ENCODE measurements at regions not wholly inside any gene's neighbourhood (a gene's known extent, or its start where the extent isn't known, plus 50 kb on each side); places are given as distances from the start of the nearest gene placed in this dataset.

GRCh38 chr18:5064841-5065370, 132.2 kb downstream of the AKAIN1 start:
- peak; percentile 65 for DNase-seq (ENCODE audit: low spot score)
- no peaks in the 10 kb centered on the region for H3K9me3 ChIP-seq (ENCODE audit: low read depth, low read length, poor library complexity, severe bottlenecking)
- no TSS peak for BruUV-seq (replicated peaks)
- no peak overlapping the region for H3K27ac ChIP-seq (ENCODE audit: low read depth, low read length, poor library complexity, severe bottlenecking)
- H3K36me3 ChIP-seq (ENCODE audit: insufficient read depth, low read length, poor library complexity, severe bottlenecking) = no peaks in the 10 kb centered on the region
- intact Hi-C loops (cut with micrococcal nuclease; ENCODE audit: unreplicated experiment) = no loop called here
- TF ChIP-seq EZH2 (IDR thresholded peaks at IDR 0.05; ENCODE audit: borderline replicate concordance, low read depth, low read length, poor library complexity, severe bottlenecking) (no peak), CTCF (conservative IDR thresholded peaks at IDR 0.05; ENCODE audit: low read depth, low read length) (no peak)
- ChIA-PET CTCF (no interaction called here), POLR2A (ENCODE audit: low non-redundant PET) (no interaction called here)
- no peaks in the 10 kb centered on the region for H3K27me3 ChIP-seq (replicated peaks; ENCODE audit: insufficient read depth, low read depth, low read length, poor library complexity)
- H3K4me3 ChIP-seq (ENCODE audit: low read depth, low read length, poor library complexity, severe bottlenecking) = no peak overlapping the region
- peaks cover 21% of the 10 kb centered on the region for H3K4me1 ChIP-seq (ENCODE audit: insufficient read depth, low read length, poor library complexity, severe bottlenecking)

GRCh38 chr18:5061785-5062184, 135.3 kb downstream of the AKAIN1 start:
- ChIA-PET POLR2A (ENCODE audit: low non-redundant PET) (no interaction called here), CTCF (no interaction called here)
- BruUV-seq (replicated peaks) = no TSS peak
- no peak for DNase-seq (ENCODE audit: low spot score)
- H3K9me3 ChIP-seq (ENCODE audit: low read depth, low read length, poor library complexity, severe bottlenecking) = no peaks in the 10 kb centered on the region
- intact Hi-C loops (cut with micrococcal nuclease; ENCODE audit: unreplicated experiment) = no loop called here
- no peaks in the 10 kb centered on the region for H3K36me3 ChIP-seq (ENCODE audit: insufficient read depth, low read length, poor library complexity, severe bottlenecking)
- no peak overlapping the region for H3K4me3 ChIP-seq (ENCODE audit: low read depth, low read length, poor library complexity, severe bottlenecking)
- no peak for TF ChIP-seq EZH2 (IDR thresholded peaks at IDR 0.05; ENCODE audit: borderline replicate concordance, low read depth, low read length, poor library complexity, severe bottlenecking)
- TF ChIP-seq CTCF (conservative IDR thresholded peaks at IDR 0.05; ENCODE audit: low read depth, low read length) = no peak
- no peak overlapping the region for H3K27ac ChIP-seq (ENCODE audit: low read depth, low read length, poor library complexity, severe bottlenecking)
- H3K27me3 ChIP-seq (replicated peaks; ENCODE audit: insufficient read depth, low read depth, low read length, poor library complexity) = no peaks in the 10 kb centered on the region
- H3K4me1 ChIP-seq (ENCODE audit: insufficient read depth, low read length, poor library complexity, severe bottlenecking) = peaks cover 41% of the 10 kb centered on the region

- peaks cover 37% of the 10 kb centered on the region for H3K4me1 ChIP-seq (ENCODE audit: insufficient read depth, low read length, poor library complexity, severe bottlenecking)
- H3K36me3 ChIP-seq (ENCODE audit: insufficient read depth, low read length, poor library complexity, severe bottlenecking) = no peaks in the 10 kb centered on the region
- BruUV-seq (replicated peaks) = no TSS peak
- intact Hi-C loops (cut with micrococcal nuclease; ENCODE audit: unreplicated experiment) = no loop called here
- POLR2A ChIA-PET (ENCODE audit: low non-redundant PET) = no interaction called here
- TF ChIP-seq EZH2 (IDR thresholded peaks at IDR 0.05; ENCODE audit: borderline replicate concordance, low read depth, low read length, poor library complexity, severe bottlenecking) = no peak
- TF ChIP-seq CTCF (conservative IDR thresholded peaks at IDR 0.05; ENCODE audit: low read depth, low read length) = no peak
- CTCF ChIA-PET = no interaction called here
- no peak for DNase-seq (ENCODE audit: low spot score)
- no peaks in the 10 kb centered on the region for H3K27me3 ChIP-seq (replicated peaks; ENCODE audit: insufficient read depth, low read depth, low read length, poor library complexity)
- no peak overlapping the region for H3K27ac ChIP-seq (ENCODE audit: low read depth, low read length, poor library complexity, severe bottlenecking)
- H3K9me3 ChIP-seq (ENCODE audit: low read depth, low read length, poor library complexity, severe bottlenecking) = no peaks in the 10 kb centered on the region
- H3K4me3 ChIP-seq (ENCODE audit: low read depth, low read length, poor library complexity, severe bottlenecking) = no peak overlapping the region
These were observed 136.5 kb downstream of the AKAIN1 start for GRCh38 chr18:5060543-5060942.
